Fibroblast of the aortic adventitia (primary cell): ENCODE measurements at regions not wholly inside any gene's neighbourhood (a gene's known extent, or its start where the extent isn't known, plus 50 kb on each side); places are given as distances from the start of the nearest gene placed in this dataset.
A peak's percentile ranks its signal among the peaks of the same experiment; 100 is the strongest.

Experiments
- DNase-seq: peaks from one replicate; pipeline ENCODE4 v3.0.0-alpha.2; 2010; ENCODE audit warnings: low read depth
- H3K4me3 ChIP-seq: 2 replicates; pipeline ENCODE4 v1.5.1; 2011; ENCODE audit warnings: low read depth, mild to moderate bottlenecking, control low read depth, low read length, moderate library complexity
- TF ChIP-seq, protein P1 (sequence below): IDR thresholded peaks from 2 replicates; pipeline ENCODE4 v1.5.1; 2011; ENCODE audit warnings: mild to moderate bottlenecking, low read length, control low read depth, inconsistent platforms; ENCODE audit not compliant: insufficient read depth

- no peak overlapping the region for H3K4me3 ChIP-seq
- DNase-seq = no peak
- TF ChIP-seq, protein P1, sequence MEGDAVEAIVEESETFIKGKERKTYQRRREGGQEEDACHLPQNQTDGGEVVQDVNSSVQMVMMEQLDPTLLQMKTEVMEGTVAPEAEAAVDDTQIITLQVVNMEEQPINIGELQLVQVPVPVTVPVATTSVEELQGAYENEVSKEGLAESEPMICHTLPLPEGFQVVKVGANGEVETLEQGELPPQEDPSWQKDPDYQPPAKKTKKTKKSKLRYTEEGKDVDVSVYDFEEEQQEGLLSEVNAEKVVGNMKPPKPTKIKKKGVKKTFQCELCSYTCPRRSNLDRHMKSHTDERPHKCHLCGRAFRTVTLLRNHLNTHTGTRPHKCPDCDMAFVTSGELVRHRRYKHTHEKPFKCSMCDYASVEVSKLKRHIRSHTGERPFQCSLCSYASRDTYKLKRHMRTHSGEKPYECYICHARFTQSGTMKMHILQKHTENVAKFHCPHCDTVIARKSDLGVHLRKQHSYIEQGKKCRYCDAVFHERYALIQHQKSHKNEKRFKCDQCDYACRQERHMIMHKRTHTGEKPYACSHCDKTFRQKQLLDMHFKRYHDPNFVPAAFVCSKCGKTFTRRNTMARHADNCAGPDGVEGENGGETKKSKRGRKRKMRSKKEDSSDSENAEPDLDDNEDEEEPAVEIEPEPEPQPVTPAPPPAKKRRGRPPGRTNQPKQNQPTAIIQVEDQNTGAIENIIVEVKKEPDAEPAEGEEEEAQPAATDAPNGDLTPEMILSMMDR = no peak
These were observed 1292.0 kb downstream of the XPNPEP1 start for GRCh38 chr10:108631332-108631731.

DNA sequence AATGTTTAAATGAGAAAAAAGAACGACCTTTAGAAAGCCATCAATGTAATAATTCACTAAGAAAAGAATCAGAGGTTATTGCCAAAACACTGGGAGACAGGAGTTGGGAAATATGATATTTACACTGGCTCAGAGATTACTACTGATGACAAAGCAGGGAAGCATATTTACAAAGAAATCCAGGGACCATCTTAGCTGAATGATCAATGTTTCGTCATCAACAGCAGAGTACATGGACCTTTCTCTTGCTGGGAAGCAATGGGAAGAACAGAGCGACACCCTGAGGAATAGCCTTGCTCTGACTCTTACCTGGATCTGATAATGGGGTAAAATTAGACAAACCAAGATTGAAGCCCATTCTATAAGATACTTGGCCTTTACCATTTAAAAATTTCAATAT is 1293.5 kb downstream of the XPNPEP1 start:
- TF ChIP-seq, protein P1 = no peak
- peak; percentile 49 for DNase-seq
- no peak overlapping the region for H3K4me3 ChIP-seq

DNA sequence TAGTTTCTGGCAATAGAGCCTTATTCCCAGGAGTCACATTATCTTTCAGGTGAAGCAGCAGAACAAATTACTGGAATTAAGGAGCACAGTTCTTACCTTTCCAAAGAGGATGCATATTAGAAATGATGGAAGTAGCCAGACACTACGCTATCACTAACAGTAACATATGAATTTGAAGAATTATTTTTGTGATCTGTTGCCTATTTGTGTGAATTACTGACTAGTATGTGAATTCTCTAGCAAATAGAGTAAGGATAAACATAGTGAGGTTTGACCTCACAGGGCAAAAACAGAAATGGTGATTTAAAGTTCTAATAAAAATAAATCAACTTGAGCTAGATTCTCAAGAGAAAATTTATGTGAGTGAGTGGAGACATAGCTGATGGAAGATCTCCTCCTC is 1299.3 kb downstream of the XPNPEP1 start:
- TF ChIP-seq, protein P1 = no peak
- no peak overlapping the region for H3K4me3 ChIP-seq
- no peak for DNase-seq

DNA sequence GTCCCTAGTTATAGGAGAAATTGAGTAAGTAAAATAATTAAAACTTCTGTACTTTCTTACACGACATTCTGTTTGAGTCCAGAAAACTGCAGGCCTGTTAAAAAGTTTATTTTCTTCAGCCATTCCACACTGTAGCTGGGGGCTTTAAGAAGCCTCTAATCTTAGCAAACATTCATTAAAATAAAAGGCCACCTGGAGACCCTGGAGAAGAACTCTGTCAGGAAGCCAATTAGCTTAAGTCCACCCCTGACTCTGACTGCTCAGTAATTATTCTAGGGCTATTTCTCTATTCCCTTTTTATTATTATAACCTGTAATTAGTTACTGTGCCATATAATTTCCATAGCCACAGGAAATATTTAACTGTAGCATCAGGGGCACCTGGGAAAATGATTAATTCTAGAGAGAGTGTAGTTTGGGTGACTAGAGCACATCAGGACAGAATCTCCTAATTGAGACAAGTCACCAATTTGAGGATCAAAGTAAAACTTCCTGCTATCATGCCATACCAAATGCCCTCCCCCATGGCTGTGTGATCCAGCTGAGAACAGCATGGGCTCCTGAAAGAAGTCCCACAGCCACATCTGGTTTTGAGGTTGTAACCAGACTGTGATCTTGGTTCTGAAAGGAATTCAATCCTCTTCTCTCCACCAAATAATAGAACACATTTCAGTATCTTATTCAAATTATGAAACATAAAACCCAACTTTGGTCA is 1302.3 kb downstream of the XPNPEP1 start:
- H3K4me3 ChIP-seq = no peak overlapping the region
- no peak for DNase-seq
- TF ChIP-seq, protein P1 = no peak

DNA sequence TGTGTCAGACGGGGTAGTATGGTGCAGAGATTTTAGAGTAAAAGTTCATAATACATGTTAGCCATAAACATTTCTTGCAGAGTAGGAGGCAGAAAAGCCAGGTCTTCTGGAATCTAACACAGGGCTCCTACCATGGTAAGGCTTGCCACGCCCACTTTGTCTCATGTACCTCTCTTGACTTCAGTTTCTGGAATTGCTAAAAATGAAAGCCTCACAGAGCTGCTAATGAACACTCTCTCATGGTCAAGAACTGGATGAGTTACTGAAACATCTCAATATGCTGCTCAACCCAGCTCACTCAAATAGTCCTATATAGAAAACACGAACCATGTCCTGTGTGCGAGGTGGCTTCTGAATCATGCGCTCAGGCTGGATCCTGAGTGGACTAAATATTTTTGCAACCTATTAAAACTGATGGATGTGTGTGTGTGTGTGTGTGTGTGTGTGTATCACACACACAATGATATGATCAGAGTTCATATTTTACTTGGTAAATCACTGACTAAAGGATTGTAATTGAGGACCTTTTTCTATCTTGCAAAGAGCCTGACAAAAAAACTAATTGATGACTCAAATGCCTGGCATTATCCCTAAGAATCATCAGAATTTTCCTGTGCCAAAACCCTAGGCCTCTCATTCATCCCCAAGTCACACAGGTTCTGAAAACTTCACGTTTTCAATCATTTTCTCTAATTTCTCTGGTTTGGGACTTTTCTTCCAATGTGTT is 1306.6 kb downstream of the XPNPEP1 start:
- DNase-seq = no peak
- no peak overlapping the region for H3K4me3 ChIP-seq
- TF ChIP-seq, protein P1 = no peak

DNA sequence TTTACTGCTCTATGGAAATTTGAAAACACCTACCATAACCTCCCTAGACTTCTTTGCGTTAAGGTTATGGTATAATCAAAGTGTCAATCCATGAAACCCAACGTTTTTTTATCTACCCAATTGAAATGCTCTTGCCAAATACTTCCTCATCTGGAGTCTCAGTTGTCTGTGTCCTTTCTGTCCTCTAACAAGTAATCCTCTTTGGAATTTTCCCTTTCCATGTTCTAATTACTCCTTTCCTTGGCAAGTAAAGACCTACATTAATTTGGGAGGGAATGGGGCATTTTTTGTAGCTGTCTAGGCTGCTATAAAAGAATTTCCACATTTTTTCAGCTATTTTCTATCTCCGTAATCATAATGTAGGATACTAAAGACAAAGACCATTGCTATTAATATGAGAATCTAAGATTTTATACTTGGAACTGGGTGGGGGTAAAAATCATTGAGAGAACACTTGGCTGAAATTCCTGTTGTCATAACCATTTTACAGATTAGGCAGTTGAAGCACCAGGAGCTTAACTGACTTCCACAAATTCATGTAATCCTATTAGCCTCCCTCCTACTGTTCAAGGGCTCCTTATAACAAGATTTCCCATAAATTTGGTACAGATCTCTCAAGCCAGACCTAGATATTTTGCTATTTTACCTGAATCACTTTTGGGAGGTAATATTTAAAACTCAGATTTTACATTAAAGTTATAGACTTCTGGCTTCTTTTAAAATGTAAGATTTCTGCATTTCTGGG is 1307.6 kb downstream of the XPNPEP1 start:
- no peak for DNase-seq
- TF ChIP-seq, protein P1 = no peak
- no peak overlapping the region for H3K4me3 ChIP-seq
